Kidney glomerular epithelial cell (primary cell): ENCODE measurements at regions not wholly inside any gene's neighbourhood (a gene's known extent, or its start where the extent isn't known, plus 50 kb on each side); places are given as distances from the start of the nearest gene placed in this dataset.

ENCODE experiments used
- DNase-seq: peaks from one replicate; lab custom pipeline; 2025; lab: John Stamatoyannopoulos, UW

GRCh38 chr7:80991654-80992053 lies 72.8 kb upstream of the SEMA3C start:
- DNase-seq = no peak

- DNase-seq = no peak
These were observed 65.8 kb upstream of the SEMA3C start for GRCh38 chr7:80984619-80985018.

DNA sequence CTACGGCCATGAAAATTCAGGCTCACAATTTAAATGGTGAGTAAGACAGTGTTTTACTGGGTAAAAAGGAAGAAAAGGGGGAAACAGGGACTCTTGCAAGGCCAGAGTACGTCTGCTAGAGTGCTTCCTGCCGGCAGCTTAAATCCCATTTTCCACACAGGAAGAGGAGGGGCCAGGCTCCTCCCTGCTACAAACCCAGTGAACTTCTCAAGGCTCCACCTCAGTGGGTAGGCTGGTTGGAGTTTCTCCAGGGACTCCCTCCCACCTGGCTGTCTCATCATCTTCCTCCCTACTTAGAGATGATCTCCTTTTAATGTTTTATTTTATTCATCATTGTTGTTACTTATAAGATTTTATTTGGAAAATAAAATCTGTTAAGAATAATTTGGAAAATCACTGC lies 62.6 kb upstream of the SEMA3C start:
- no peak for DNase-seq

DNA sequence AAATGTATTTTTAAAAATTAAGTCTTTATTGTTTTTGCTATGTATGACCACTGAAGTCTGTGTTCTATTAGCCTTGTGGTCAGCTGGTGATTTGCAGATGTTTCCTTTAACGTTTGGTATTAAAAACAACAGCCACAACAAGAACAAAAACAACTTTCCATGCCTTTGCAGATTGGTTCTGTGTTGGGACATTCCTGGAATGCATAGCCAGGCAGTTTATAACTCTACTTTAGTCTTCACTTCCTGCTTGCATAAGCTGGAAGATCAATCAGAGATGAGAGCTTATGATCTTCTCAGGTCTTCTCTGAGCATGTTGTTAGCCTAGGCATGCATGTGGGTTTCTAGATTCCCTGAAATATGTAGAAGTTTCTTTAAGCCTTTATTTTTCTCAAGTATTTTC lies 58.9 kb upstream of the SEMA3C start:
- no peak for DNase-seq

GRCh38 chr7:80974396-80975358 lies 55.8 kb upstream of the SEMA3C start:
- DNase-seq = no peak

DNA sequence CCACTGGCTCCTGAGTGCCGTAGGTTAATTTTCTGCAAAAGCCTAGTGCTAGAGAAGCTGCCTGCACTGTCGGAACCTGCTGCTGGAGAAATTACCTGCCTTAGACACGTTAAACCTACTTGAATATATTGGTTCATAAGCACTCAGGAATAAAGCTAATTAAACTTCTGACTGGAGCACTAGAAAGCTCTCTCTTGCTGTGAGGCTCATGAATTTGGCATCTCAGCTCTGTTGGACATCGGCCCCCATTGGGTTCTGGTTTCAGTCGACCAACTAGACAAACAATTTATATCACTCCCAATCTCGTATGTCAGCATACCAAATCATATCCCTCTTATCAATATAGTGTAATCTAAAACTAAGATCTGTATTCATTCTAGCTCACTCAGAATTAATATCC lies 52.4 kb upstream of the SEMA3C start:
- DNase-seq = no peak
